ENCODE measurements at regions not wholly inside any gene's neighbourhood (a gene's known extent, or its start where the extent isn't known, plus 50 kb on each side); places are given as distances from the start of the nearest gene placed in this dataset.

- TF ChIP-seq FOS (IDR thresholded peaks at IDR 0.05; ENCODE audit: borderline replicate concordance, extremely low read depth, insufficient read length) (no peak), CREB1 (IDR thresholded peaks at IDR 0.05; ENCODE audit: low read depth) (no peak), ETV6 (conservative IDR thresholded peaks at IDR 0.05 in 1 of 2, IDR thresholded peaks at IDR 0.05 in 1 of 2; ENCODE audit: borderline replicate concordance in 1 of 2, low read depth in 1 of 2) (peak in 1 of 2 experiments; percentile 65; a peak in 1 of 4 replicates), ZNF24 (IDR thresholded peaks at IDR 0.05) (no peak), TCF3 (IDR thresholded peaks at IDR 0.05; ENCODE audit: borderline replicate concordance, insufficient read depth, low read depth, low read length) (no peak), IKZF1 (conservative IDR thresholded peaks at IDR 0.05) (peak; percentile 54; the same call in 1 of the 2 replicates), IRF3 (IDR thresholded peaks at IDR 0.05) (no peak), NR2C1 (IDR thresholded peaks at IDR 0.05) (no peak), RAD51 (IDR thresholded peaks at IDR 0.05) (no peak), SPI1 (IDR thresholded peaks at IDR 0.05; ENCODE audit: borderline replicate concordance, insufficient read depth, low read depth, low read length) (peak; percentile 79), CBFB (IDR thresholded peaks at IDR 0.05; ENCODE audit: low read depth) (peak; percentile 26; the same call in 1 of the 2 replicates), BCL11A (IDR thresholded peaks at IDR 0.05; ENCODE audit: low read depth, low read length) (peak; percentile 73; the same call in 1 of the 2 replicates), TCF12 (IDR thresholded peaks at IDR 0.05; ENCODE audit: low read depth, low read length) (no peak), FOXM1 (IDR thresholded peaks at IDR 0.05; ENCODE audit: low read depth, low read length) (peak; percentile 79), ESRRA (IDR thresholded peaks at IDR 0.05; ENCODE audit: low read length) (no peak), CUX1 (IDR thresholded peaks at IDR 0.05; ENCODE audit: insufficient replicate concordance, low read depth, low read length) (no peak), MTA3 (IDR thresholded peaks at IDR 0.05; ENCODE audit: borderline replicate concordance, low read length) (peak; percentile 76; the same call in 1 of the 2 replicates), RUNX3 (IDR thresholded peaks at IDR 0.05; ENCODE audit: low read length) (peak; percentile 98)
- TF ChIP-seq, protein P1, sequence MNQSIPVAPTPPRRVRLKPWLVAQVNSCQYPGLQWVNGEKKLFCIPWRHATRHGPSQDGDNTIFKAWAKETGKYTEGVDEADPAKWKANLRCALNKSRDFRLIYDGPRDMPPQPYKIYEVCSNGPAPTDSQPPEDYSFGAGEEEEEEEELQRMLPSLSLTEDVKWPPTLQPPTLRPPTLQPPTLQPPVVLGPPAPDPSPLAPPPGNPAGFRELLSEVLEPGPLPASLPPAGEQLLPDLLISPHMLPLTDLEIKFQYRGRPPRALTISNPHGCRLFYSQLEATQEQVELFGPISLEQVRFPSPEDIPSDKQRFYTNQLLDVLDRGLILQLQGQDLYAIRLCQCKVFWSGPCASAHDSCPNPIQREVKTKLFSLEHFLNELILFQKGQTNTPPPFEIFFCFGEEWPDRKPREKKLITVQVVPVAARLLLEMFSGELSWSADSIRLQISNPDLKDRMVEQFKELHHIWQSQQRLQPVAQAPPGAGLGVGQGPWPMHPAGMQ (IDR thresholded peaks at IDR 0.05; ENCODE audit: borderline replicate concordance): no peak
- TF ChIP-seq, protein P2, sequence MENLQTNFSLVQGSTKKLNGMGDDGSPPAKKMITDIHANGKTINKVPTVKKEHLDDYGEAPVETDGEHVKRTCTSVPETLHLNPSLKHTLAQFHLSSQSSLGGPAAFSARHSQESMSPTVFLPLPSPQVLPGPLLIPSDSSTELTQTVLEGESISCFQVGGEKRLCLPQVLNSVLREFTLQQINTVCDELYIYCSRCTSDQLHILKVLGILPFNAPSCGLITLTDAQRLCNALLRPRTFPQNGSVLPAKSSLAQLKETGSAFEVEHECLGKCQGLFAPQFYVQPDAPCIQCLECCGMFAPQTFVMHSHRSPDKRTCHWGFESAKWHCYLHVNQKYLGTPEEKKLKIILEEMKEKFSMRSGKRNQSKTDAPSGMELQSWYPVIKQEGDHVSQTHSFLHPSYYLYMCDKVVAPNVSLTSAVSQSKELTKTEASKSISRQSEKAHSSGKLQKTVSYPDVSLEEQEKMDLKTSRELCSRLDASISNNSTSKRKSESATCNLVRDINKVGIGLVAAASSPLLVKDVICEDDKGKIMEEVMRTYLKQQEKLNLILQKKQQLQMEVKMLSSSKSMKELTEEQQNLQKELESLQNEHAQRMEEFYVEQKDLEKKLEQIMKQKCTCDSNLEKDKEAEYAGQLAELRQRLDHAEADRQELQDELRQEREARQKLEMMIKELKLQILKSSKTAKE (IDR thresholded peaks at IDR 0.05; ENCODE audit: low read depth, poor library complexity, severe bottlenecking): peak; percentile 43
These were observed 56.5 kb upstream of the KDM7A start (continued) for GRCh38 chr7:140232957-140233917.

Data from GM12878 (cell line).